ENCODE measurements at regions not wholly inside any gene's neighbourhood (a gene's known extent, or its start where the extent isn't known, plus 50 kb on each side); places are given as distances from the start of the nearest gene placed in this dataset.

DNA sequence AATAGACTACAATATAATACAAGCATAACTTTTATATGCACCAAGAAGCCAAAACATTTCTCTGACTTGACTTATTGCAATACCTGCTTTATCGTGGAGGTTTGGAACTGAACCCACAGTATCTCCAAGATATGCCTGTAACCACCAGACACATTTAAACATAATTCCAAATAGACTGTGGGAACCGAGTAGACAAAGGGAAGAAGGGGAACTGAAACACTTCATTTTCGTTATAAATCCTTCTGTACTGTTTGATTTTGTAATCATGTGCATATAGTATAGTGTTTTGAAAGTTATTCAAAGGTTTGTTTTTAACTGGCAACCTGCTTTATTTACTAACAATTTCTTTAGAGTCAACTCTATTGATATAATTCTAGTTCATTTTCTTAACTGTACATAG, 154.9 kb upstream of the BEND6 start:
- Histone ChIP-seq H3K9ac (ENCODE audit: low read length) (no peak overlapping the region), H3K4me2 (ENCODE audit: low read depth, low read length, poor library complexity, severe bottlenecking) (no peak overlapping the region), H2AFZ (ENCODE audit: low read depth, low read length, severe bottlenecking) (no peak overlapping the region), H3K79me2 (ENCODE audit: insufficient read depth, low read length) (no peaks in the 10 kb centered on the region), H3K9me2 (replicated peaks; ENCODE audit: insufficient read depth, low read length) (no peaks in the 10 kb centered on the region), H3K36me3 (ENCODE audit: low read length) (no peaks in the 10 kb centered on the region), H3F3A (ENCODE audit: insufficient read depth) (no peaks in the 10 kb centered on the region), H3K27me3 (ENCODE audit: low read length) (no peaks in the 10 kb centered on the region), H4K20me1 (ENCODE audit: low read depth, low read length) (no peaks in the 10 kb centered on the region), H3K4me3 (ENCODE audit: insufficient read depth, low read length, poor library complexity, severe bottlenecking) (no peak overlapping the region), H3K27ac (ENCODE audit: low read depth, low read length) (no peak overlapping the region), H3K9me3 (ENCODE audit: insufficient read depth, low read length) (no peaks in the 10 kb centered on the region)
- TF ChIP-seq, protein P1, sequence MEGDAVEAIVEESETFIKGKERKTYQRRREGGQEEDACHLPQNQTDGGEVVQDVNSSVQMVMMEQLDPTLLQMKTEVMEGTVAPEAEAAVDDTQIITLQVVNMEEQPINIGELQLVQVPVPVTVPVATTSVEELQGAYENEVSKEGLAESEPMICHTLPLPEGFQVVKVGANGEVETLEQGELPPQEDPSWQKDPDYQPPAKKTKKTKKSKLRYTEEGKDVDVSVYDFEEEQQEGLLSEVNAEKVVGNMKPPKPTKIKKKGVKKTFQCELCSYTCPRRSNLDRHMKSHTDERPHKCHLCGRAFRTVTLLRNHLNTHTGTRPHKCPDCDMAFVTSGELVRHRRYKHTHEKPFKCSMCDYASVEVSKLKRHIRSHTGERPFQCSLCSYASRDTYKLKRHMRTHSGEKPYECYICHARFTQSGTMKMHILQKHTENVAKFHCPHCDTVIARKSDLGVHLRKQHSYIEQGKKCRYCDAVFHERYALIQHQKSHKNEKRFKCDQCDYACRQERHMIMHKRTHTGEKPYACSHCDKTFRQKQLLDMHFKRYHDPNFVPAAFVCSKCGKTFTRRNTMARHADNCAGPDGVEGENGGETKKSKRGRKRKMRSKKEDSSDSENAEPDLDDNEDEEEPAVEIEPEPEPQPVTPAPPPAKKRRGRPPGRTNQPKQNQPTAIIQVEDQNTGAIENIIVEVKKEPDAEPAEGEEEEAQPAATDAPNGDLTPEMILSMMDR (IDR thresholded peaks at IDR 0.05; ENCODE audit: insufficient read depth, low read length, poor library complexity, severe bottlenecking) = no peak
- no peak for TF ChIP-seq EZH2phosphoT487 (conservative IDR thresholded peaks at IDR 0.05; ENCODE audit: low read length)

DNA sequence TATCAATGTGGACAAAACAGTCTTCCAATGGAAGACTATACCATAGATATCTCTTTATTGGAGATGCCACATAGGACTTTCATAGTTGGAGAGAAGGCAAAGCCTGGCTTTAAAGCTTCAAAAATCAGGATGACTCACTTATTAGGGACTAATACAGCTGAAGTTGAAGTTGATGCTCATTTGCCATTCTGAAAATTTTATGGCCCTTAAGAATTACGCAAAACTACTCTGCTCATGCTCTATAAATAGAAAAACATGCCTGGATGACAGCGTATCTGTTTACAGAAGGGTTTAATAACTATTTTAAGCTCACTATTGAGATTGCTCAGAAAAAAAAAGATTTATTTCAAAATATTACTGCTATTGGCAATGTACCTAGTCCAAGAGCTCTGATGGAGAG, 155.5 kb upstream of the DST start:
- Histone ChIP-seq H2AFZ (ENCODE audit: low read depth, low read length, severe bottlenecking) (no peak overlapping the region), H3K4me3 (ENCODE audit: insufficient read depth, low read length, poor library complexity, severe bottlenecking) (no peak overlapping the region), H3K4me2 (ENCODE audit: low read depth, low read length, poor library complexity, severe bottlenecking) (no peak overlapping the region), H3F3A (ENCODE audit: insufficient read depth) (no peaks in the 10 kb centered on the region), H4K20me1 (ENCODE audit: low read depth, low read length) (no peaks in the 10 kb centered on the region), H3K9me2 (replicated peaks; ENCODE audit: insufficient read depth, low read length) (no peaks in the 10 kb centered on the region), H3K79me2 (ENCODE audit: insufficient read depth, low read length) (no peaks in the 10 kb centered on the region), H3K27ac (ENCODE audit: low read depth, low read length) (no peak overlapping the region), H3K9ac (ENCODE audit: low read length) (no peak overlapping the region), H3K27me3 (ENCODE audit: low read length) (no peaks in the 10 kb centered on the region), H3K36me3 (ENCODE audit: low read length) (no peaks in the 10 kb centered on the region), H3K9me3 (ENCODE audit: insufficient read depth, low read length) (no peaks in the 10 kb centered on the region)
- TF ChIP-seq, protein P1 (IDR thresholded peaks at IDR 0.05; ENCODE audit: insufficient read depth, low read length, poor library complexity, severe bottlenecking) = no peak
- TF ChIP-seq EZH2phosphoT487 (conservative IDR thresholded peaks at IDR 0.05; ENCODE audit: low read length) = no peak

DNA sequence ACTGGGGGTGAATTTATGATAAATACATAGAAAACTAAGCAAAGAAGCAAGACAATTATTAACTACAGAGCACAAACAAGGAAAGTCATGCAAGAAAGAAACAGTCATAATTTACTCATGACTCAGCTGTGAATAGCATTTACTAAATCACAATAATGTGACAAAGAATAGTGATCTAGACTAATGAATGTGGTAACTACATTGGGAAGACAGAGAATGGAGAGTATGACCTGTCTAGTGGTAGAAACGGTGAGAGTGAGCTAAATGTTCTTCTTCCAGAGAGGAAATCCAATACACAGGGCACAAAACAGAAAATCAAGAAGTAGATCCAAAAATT, 153.5 kb upstream of the DST start:
- Histone ChIP-seq H3F3A (ENCODE audit: insufficient read depth) (no peaks in the 10 kb centered on the region), H3K4me3 (ENCODE audit: insufficient read depth, low read length, poor library complexity, severe bottlenecking) (no peak overlapping the region), H3K9me3 (ENCODE audit: insufficient read depth, low read length) (no peaks in the 10 kb centered on the region), H4K20me1 (ENCODE audit: low read depth, low read length) (no peaks in the 10 kb centered on the region), H3K79me2 (ENCODE audit: insufficient read depth, low read length) (no peaks in the 10 kb centered on the region), H3K9ac (ENCODE audit: low read length) (no peak overlapping the region), H3K36me3 (ENCODE audit: low read length) (no peaks in the 10 kb centered on the region), H3K9me2 (replicated peaks; ENCODE audit: insufficient read depth, low read length) (no peaks in the 10 kb centered on the region), H3K27me3 (ENCODE audit: low read length) (no peaks in the 10 kb centered on the region), H3K4me2 (ENCODE audit: low read depth, low read length, poor library complexity, severe bottlenecking) (no peak overlapping the region), H2AFZ (ENCODE audit: low read depth, low read length, severe bottlenecking) (no peak overlapping the region), H3K27ac (ENCODE audit: low read depth, low read length) (no peak overlapping the region)
- TF ChIP-seq, protein P1 (IDR thresholded peaks at IDR 0.05; ENCODE audit: insufficient read depth, low read length, poor library complexity, severe bottlenecking) = no peak
- no peak for TF ChIP-seq EZH2phosphoT487 (conservative IDR thresholded peaks at IDR 0.05; ENCODE audit: low read length)
